ENCODE measurements at regions not wholly inside any gene's neighbourhood (a gene's known extent, or its start where the extent isn't known, plus 50 kb on each side); places are given as distances from the start of the nearest gene placed in this dataset.

GRCh38 chr18:46416706-46417638, 240.0 kb downstream of the LOXHD1 start (continued):
- TF ChIP-seq CUX1 (CRISPR knock-in tag; IDR thresholded peaks at IDR 0.05), result no peak
- TF ChIP-seq NR1H2 (CRISPR knock-in tag; IDR thresholded peaks at IDR 0.05), result no peak
- TF ChIP-seq ZNF263 (CRISPR knock-in tag; IDR thresholded peaks at IDR 0.05; ENCODE audit: borderline replicate concordance), result no peak
- no peak for TF ChIP-seq ATF4 (CRISPR knock-in tag; IDR thresholded peaks at IDR 0.05)
- no peak for TF ChIP-seq ZNF174 (CRISPR knock-in tag; IDR thresholded peaks at IDR 0.05)
- no peak for TF ChIP-seq MBD1 (CRISPR knock-in tag; IDR thresholded peaks at IDR 0.05)
- TF ChIP-seq CBX5 (IDR thresholded peaks at IDR 0.05; ENCODE audit: borderline replicate concordance, low read depth), result no peak
- no peak for TF ChIP-seq MAFK (IDR thresholded peaks at IDR 0.05; ENCODE audit: low read length)
- TF ChIP-seq CREM (IDR thresholded peaks at IDR 0.05; ENCODE audit: low read depth), result no peak
- no peak for TF ChIP-seq NBN (IDR thresholded peaks at IDR 0.05; ENCODE audit: low read depth)
- TF ChIP-seq ZNF140 (CRISPR knock-in tag; IDR thresholded peaks at IDR 0.05), result no peak
- TF ChIP-seq E2F4 (CRISPR knock-in tag; IDR thresholded peaks at IDR 0.05; ENCODE audit: low read depth), result no peak
- no peak for TF ChIP-seq ZNF740 (CRISPR knock-in tag; IDR thresholded peaks at IDR 0.05)
- no peak for TF ChIP-seq ZNF740 (tag; IDR thresholded peaks at IDR 0.05)
- no peak for TF ChIP-seq ZNF184 (CRISPR knock-in tag; IDR thresholded peaks at IDR 0.05)
- no peak for TF ChIP-seq ZC3H4 (CRISPR knock-in tag; IDR thresholded peaks at IDR 0.05; ENCODE audit: borderline replicate concordance)
- no peak for TF ChIP-seq MBD2 (IDR thresholded peaks at IDR 0.05; ENCODE audit: borderline replicate concordance, low read depth)
